HG02884 (cell line): ENCODE measurements at regions not wholly inside any gene's neighbourhood (a gene's known extent, or its start where the extent isn't known, plus 50 kb on each side); places are given as distances from the start of the nearest gene placed in this dataset.
"Not testable (repeated sequence)": the region's sequence is repeated elsewhere in the genome, so short reads cannot be mapped to it uniquely, and the experiment has no call there.

ENCODE experiments used
- ATAC-seq: cut with Tn5 transposase; IDR thresholded peaks from one replicate; pipeline ENCODE4 v1.9.1; 2021; ENCODE audit warnings: mild to moderate bottlenecking, moderate library complexity; ENCODE audit not compliant: unreplicated experiment

DNA sequence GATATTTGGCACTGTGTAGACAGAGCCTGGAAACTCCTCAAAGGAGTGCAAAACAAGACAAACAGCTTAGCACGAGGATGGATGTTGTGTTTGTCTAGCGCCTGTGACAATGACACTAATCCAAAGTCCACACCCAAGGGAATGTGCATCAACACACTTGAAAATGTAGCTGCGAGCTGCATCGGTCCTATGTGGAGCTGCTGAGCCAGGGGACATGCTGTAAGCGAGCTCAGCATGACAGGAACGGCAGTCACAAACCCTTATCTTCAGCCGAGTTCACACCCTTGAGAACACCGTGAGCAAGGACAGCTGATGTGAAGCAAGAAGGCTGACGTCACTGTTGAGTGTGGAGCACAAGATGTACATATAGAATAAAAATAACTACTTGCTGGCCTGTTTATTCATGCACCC, 684.3 kb downstream of the QKI start:
- no peak for ATAC-seq

DNA sequence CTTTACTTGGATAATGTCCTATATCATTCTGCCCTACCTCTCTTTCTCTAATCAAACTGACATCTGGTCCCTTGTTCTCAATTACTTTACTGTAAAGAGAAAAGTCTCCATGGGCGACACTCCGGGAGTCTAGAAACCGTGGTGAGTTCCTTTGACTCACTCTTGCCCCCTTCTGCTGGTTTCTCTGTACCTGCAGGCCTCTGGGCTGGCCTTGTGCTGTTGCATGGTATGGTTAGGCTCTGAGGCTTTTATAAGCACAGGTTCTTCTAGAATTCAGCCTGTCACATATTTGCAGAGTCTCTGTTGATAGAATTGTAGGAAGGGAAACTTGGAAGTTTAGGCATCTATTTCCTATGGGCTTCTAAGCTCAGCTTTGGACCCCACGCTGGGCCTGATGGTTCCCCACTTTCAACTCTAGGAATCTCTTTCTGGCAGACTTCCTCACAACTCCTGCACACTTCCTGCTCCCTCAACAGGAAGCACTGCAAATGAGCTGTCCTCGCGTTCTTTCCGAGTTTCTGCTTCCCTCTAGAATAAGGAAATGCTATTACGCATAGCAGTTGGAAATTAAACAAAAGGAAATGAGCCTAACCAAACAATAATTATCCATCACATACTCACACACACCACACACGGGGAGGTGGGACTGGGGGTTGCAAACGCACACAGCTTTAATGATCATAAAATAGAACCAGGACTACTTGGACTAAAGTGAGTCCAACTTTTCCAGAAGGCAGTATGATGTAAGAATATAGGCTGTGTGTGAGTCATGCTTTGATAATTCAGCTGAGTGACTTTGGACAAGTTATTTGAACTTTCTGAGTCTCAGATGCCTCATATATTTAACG, 683.3 kb downstream of the QKI start:
- ATAC-seq, result no peak

DNA sequence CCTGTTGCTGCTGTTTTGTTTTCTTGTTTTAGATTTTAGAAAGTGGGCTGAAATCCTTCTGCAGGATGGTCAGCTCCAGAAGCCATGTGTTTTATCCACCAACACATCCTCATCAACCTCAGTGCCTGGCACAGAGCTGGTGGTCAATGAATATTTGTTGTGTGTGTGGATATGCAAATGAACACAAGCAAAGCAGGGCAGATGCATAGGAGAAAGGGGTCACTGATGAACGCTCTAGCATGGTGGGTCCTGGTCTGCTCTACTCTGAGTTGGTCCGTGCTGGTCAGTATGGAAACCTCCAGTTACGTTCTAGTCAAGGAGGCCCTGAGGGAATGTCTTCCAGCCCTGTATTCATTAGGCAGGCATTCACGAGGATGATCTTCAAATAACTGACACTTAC, 682.5 kb downstream of the QKI start:
- ATAC-seq, result no peak

DNA sequence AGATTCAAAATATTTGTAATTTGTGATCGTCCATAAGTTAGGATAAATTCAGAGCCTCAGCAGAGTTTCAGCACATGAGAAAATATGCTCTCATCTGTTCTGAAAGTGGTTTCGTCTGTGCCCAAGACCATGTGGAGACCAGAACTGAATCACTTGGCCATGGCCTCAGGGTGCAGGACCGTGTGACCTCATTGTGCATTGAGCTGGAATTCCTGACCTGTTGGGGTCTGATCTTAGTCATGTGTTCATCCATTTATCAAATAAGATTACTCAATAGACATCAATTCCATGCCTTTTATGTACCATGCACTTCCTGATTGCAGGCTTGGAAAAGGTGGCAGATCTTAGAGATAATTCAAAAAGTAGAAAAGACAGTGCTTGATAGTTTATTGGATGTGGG, 680.5 kb downstream of the QKI start:
- no peak for ATAC-seq

DNA sequence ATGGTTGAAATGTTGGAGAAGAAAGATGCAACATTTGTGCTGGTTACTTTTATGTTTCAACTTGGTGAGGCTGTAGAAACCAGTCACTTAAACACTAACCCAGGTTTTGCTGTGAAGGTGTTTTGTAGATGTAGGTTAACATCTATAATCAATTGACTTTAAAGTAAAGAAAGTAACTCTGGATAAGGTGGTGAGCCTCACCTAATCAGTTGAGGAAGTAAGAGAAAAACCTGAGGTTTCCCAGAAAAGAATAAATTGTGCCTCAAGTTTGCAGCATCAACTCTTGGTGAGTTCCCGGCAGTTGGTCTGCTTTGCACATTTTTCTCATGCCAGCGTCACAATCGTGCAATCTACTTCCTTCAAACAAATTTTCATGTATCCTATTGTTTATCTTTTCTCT, 673.4 kb downstream of the QKI start:
- no peak for ATAC-seq

DNA sequence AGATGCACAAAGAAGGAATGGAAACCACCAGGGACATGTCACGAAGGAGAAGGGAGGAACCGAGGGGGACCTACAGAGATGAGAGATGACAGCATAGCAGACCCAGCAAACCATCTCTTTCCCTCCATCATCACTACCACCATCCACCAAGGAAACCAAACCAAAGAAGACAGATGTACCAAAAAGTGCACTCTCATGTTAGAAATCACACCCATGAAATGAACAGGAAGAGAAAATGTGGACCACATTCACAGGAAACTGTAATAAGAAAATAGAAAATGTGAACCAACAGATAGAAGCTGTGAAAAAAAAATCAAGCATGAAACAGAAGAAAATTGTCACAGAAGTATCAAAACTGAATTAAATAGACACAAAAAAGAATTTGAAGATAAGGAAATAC, 672.7 kb downstream of the QKI start:
- ATAC-seq, result no peak

DNA sequence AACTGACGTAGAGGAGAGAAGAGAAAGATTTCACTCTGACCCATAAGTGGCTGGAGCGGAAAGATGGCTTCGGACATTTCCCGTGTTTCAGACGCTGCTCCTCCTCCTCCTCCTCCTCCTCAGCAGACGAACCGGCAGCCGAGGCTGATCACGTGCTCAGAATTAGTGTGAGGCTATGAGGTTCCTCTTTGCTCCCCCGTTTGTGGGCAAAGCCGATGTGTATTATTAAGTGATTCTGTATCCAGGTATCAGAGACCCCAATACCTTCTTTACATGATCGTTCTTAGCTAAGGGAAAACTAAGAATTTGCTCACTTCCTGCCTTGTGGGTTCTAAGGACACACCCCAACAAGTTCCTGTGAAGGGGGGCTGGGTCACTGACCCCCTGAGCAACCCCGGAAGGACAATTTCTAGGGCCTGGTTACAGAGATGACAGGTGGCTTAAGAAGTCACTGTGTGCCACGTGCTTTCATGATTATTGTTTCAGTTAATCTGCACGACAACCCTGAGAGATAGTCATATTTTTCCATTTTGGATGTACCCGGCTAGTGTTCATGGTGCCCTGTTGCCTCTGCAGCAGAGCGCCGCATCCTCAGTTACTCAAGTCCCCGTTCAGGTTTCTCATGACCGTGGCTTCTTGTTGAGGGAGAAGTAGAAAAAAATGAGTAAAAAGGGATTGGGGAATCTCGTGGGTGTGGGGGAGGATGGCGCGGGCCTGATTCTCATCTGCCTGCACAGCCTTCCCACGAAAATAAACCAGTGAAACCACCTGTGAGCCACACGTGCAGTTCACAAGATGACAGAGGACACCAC, 671.8 kb downstream of the QKI start:
- ATAC-seq, result no peak

DNA sequence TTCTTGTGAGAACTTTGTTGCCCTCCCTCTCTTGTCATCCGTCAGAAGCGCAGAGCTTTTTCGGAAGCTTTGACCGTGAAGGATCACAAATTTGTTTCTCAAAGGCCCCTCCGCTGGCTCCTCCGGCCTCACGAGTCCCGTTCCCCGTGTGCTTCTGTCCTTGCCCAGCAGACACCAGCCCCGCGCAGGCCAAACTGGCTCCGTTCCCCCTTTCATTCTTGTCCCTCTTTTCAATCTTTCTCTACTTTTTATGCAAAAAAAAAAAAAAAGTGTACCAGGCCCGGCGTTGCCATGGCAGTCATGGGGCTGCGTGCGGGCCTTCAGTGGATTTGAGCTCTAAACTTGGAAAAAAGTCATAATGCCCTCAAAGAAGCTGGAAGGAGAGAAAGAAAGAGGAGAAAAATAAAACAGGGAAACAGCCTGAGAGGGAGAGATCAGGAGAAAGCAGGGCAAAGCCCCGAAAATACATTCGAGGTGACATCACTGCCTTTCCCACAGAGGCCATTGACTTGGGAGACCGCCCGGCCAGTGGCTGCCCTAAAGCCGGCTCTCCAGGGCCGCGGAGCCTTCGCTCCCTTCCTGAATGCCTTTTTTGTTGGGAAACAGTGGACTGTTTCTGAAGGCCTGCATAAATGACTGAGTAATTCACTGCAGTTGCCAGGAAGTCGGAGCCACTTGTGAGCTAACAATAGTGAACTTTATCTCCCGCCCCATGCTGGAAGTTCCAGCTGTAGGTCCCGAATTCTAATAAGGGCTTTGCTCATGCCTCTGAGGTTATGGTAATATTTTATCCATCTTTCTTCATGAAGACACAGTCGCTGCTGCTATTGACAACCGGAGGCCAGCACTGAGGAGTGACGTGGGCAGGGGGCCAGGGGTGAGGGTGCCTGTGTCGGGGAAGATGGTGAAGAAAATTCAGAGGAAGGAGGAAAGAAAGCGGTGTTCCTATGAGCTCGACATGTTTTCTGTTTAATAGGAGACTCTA, 670.9 kb downstream of the QKI start:
- no peak for ATAC-seq

DNA sequence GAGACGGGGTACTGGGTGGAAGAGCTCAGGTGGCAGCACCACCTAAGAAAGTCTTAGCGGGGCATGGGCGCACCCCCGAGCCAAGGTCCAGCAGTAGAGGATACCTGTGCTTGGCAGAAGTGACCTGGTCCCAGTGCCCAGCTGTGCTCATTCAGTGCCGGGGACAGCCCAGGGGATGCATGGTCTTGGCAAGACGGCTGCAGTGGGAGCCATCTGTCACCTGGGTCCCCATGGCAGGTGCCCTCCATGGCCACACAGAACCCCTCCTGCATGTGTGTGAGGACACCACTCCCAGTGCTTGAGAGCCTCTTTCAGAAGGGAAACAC, 664.7 kb downstream of the QKI start:
- ATAC-seq, result no peak

DNA sequence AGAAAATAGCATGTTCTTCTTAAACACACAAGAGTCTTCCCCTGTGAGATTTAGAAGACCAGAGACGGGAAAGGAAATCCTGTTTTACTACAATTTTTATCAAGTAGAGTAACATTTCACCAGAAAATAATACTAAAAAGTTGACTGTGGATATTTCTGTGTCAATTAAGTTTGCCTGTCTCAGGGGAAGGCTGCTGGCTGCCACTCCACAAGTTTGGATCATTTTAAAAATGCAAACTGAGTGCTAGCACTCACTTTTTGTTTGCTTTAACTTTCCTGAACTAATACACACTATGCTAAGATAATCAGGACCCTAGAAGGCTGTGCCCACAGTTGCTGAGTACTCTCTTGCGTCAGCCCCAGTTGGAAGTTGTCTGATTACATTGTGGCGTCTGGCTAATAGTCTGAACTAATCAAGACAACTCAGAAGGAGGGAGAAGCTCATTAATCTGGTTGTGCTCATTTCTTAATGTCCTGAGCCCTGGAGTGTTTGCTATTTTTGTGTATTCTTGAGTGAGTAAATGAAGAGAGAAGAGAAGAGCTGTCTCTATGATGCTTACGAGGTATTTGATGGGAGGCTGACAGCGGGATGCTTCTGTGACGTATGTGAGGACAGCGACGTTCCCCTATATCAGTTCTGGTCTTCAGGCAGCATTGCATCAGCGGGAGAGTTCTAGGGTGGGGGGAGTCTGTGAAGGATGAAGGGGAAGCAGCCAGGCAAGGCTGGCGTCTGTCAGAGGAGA, 664.2 kb downstream of the QKI start:
- ATAC-seq, result no peak

DNA sequence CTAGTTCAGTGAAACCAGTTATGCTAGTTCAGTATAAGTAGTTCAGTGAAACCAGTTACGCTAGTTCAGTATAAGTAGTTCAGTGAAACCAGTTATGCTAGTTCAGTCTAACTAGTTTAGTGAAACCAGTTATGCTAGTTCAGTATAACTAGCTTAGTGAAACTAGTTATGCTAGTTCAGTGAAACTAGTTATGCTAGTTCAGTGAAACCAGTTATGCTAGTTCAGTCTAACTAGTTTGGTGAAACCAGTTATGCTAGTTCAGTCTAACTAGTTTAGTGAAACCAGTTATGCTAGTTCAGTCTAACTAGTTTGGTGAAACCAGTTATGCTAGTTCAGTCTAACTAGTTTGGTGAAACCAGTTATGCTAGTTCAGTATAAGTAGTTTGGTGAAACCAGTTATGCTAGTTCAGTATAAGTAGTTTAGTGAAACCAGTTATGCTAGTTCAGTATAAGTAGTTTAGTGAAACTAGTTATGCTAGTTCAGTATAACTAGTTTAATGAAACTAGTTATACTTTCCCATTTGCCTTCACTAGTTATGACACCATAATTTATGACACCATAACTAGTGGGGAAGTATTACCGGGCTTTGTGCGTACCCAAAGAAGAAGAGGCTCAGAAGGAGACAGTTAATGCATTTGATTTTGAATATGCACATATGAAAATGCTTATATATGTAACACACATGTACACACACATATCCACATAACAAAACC, 662.5 kb downstream of the QKI start:
- ATAC-seq, result not testable (repeated sequence)

DNA sequence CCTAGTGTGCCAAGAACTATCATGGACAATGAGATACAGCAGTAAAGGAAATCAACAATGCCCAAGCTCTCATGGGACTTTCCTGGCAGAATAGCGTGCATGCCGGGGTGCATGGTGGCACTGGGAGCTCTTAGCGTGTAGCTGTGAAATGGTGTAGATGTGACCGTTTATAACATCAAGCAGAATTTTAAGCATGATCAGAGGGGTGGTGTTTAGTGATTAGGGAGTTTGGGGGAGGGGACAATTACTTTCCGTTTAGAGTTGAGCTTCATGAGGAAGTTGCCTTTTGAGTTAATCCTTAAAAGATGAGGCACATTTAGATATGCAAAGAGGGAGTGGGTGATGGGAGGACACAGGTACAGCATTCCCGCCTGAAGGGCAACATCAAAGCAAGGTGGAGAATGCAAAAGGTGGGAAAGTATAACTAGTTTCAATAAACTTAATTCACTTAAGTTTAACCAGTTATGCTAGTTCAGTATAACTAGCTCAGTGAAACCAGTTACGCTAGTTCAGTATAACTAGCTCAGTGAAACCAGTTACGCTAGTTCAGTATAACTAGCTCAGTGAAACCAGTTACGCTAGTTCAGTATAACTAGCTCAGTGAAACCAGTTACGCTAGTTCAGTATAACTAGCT, 661.6 kb downstream of the QKI start:
- no peak for ATAC-seq

DNA sequence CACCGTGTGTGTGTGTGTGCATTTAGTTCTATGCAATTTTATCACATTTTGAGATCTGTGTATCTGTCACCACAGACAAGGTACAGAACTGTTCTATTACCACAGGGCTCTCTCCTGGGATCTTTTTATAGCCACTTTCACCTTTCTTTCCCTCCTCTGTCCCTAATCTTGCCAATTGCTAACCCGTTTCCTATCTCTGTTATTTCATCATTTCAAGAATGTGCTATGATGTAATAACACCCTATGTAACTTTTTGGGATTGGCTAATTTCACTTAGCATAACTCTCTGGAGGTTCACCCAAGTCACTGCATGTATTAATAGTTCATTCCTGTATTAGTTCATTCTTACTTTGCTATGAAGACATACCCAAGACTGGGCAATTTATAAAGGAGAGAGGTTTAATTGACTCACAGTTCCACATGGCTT, 657.7 kb downstream of the QKI start:
- ATAC-seq, result no peak

DNA sequence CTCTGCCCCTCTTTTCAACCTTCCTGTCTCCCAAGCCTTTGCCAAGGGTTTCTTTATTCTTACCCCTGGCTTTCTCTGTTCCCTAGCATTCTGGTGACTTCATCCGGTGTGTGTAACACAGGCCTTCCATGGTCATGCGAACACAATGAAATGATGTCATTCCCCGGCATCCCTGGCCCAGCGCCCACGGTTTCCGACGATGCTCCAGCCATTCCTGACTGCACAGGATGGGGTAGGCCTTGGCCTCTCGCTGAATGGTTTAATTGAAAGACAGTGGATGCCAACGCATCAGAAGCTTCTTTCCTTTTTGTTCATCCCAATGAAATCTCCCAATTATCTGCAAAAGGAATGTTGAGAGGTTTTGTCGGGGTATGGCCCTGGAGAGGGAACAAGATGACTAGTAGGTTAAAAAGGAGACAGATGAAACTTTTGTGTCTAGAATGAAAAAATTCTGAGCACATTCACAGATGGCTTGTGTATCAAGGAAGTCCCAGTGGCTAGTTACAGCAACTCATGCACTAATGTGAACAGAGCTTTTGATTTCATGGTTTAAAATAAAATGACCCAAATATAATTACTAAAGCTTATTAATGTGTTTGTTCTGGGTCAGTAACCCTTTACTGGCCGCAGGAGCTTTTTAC, 655.0 kb downstream of the QKI start:
- no peak for ATAC-seq

DNA sequence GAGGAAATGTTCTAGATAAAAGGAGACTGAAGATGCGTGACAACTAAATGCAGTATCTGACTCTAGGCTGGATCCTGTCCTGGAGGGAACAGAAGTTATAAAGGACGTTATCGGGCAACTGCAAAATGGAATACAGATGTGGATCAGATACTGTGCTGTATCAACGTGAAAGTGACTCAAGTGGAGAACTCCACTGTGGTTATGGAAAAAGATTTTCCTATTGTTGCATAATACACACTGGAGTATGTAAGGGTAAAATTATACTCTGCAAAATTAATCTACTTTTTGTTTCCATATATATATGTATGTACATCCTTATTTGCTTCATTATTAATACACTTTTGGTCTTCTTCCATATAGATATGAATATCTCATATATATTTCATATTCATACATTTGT, 654.0 kb downstream of the QKI start:
- no peak for ATAC-seq

DNA sequence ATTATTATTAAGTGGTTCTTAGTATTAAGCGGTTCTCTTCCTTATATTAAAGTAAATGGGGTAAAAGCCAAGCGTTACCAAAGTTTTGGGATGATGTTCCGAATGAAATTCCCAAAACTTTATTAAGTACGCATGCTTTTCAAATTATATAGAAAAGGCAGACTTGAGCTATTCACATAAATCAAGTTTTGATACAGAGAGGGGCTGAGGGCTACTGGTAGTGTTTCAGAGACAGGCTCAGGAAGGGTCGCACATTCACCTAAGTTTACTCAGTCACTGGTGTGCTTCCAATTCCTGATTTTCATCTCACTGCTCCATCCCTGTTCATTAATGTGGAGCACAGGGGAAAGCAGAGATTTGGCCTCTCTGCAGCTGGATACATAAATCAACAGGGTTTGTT, 652.2 kb downstream of the QKI start:
- no peak for ATAC-seq

DNA sequence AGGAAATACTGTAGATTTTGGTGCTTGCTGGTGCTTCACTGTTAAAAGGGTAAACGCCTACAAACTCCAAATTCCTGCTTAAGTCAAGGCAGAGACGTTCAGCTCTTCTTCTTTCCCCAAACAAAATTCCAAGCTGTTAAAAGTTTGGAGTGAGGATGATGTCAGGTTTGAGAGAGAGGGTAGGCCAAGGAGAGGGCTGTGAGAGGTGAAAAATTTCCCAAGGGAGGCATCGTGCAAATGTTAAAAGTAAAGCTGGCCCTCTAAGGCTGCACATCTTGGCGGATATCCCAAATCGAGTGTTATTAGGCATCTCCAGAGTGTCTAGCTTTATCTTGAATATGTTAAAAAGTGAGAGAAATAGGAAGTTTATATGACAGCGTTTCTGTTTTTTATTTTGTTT, 651.8 kb downstream of the QKI start:
- ATAC-seq, result no peak

DNA sequence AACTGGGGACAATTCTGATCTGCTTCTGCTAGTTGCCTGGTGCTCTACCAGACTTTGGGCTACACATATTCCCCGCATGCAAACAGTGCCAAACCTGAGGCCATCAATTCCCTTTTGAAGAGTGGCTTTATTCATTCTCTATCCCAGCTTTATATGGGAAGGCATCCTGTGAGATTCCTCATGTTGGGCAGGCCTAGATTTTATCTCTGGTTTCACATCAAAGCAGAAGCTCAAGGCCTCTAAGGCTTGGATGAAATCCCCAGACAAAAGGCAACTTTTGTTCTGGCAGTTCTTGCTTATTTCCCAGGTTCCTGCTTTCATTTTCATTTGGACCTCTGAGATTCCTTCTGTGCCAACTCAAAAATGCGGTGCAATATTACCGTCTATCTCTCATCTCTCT, 648.8 kb downstream of the QKI start:
- ATAC-seq, result no peak

DNA sequence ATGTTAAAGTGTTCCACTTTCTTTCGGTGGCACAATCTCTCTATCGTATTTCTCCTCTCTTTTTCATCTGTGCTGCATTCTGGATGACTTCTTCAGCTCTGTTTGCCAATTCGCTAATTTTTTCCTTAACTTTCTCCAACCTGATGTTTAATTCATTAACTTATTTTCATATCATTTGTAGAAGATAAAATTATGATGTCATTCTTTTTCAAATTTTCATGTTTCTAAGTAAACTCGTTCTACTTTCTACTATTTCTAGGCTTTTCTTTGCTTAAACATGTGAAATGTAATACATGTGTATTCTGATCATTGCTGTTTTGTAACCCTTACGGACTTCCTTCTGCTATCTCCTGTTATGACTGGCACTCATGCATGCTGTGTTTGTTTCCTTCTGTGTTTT, 648.4 kb downstream of the QKI start:
- ATAC-seq, result no peak
